ENCODE measurements at regions not wholly inside any gene's neighbourhood (a gene's known extent, or its start where the extent isn't known, plus 50 kb on each side); places are given as distances from the start of the nearest gene placed in this dataset.

DNA sequence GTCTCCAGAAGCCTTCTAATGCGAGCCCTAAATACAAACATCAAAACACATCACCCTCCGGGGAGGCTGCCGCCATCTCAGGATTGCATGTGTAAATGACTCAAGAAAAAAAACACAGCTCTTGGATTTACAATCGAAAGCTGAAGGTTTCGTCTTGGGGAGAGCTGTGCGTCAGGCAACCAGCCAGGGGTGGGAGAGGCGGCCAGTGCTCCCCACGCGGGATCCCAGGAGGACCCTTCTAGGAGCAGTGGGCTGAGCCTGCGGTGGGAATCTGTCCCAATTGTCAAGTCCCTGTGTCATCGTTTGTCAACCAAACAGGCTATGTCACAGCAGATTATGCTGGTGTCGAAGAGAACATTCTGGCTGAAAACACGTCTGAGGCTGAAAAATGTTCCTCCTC, 209.7 kb downstream of the ABCC12 start:
- TF ChIP-seq, protein P1, sequence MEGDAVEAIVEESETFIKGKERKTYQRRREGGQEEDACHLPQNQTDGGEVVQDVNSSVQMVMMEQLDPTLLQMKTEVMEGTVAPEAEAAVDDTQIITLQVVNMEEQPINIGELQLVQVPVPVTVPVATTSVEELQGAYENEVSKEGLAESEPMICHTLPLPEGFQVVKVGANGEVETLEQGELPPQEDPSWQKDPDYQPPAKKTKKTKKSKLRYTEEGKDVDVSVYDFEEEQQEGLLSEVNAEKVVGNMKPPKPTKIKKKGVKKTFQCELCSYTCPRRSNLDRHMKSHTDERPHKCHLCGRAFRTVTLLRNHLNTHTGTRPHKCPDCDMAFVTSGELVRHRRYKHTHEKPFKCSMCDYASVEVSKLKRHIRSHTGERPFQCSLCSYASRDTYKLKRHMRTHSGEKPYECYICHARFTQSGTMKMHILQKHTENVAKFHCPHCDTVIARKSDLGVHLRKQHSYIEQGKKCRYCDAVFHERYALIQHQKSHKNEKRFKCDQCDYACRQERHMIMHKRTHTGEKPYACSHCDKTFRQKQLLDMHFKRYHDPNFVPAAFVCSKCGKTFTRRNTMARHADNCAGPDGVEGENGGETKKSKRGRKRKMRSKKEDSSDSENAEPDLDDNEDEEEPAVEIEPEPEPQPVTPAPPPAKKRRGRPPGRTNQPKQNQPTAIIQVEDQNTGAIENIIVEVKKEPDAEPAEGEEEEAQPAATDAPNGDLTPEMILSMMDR (IDR thresholded peaks at IDR 0.05) = no peak
- TF ChIP-seq POLR2A (IDR thresholded peaks at IDR 0.05) = no peak
